RWPE2 (cell line): ENCODE measurements at regions not wholly inside any gene's neighbourhood (a gene's known extent, or its start where the extent isn't known, plus 50 kb on each side); places are given as distances from the start of the nearest gene placed in this dataset.

Experiments used
- ATAC-seq: fragments of 200-7000 bp; cut with Tn5 transposase; 3 replicates; pipeline ENCODE4 v1.9.1; 2021; ENCODE audit warnings: low read depth
- DNase-seq: peaks from one replicate; pipeline ENCODE4 v3.0.0-alpha.2; 2020; ENCODE audit warnings: low spot score
- H3K27ac ChIP-seq: fragments of 450-650 bp; 2 replicates; pipeline ENCODE4 v1.5.1; 2017; ENCODE audit warnings: mild to moderate bottlenecking; ENCODE audit not compliant: poor library complexity, severe bottlenecking
- H3K27me3 ChIP-seq: fragments of 250-450 bp; sonication (Bioruptor Pico); 2 replicates; pipeline ENCODE4 v1.5.1; 2021; ENCODE audit warnings: mild to moderate bottlenecking, moderate library complexity; ENCODE audit not compliant: insufficient read depth, poor library complexity, severe bottlenecking
- H3K36me3 ChIP-seq: fragments of 250-450 bp; sonication (Bioruptor Pico); 2 replicates; pipeline ENCODE4 v1.5.1; 2020; ENCODE audit warnings: low read depth, mild to moderate bottlenecking, moderate library complexity
- H3K4me1 ChIP-seq: fragments of 250-450 bp; sonication (Bioruptor Pico); 2 replicates; pipeline ENCODE4 v1.5.1; 2021; ENCODE audit warnings: mild to moderate bottlenecking, moderate library complexity; ENCODE audit not compliant: insufficient read depth, poor library complexity, severe bottlenecking
- H3K4me3 ChIP-seq: fragments of 250-450 bp; sonication (Bioruptor Pico); 2 replicates; pipeline ENCODE4 v1.5.1; 2021; ENCODE audit warnings: mild to moderate bottlenecking, moderate library complexity; ENCODE audit not compliant: severe bottlenecking
- H3K9me3 ChIP-seq: fragments of 250-450 bp; sonication (Bioruptor Pico); 2 replicates; pipeline ENCODE4 v1.5.1; 2021; ENCODE audit warnings: mild to moderate bottlenecking, moderate library complexity; ENCODE audit not compliant: severe bottlenecking
- TF ChIP-seq, protein P1 (sequence below): fragments of 450-650 bp; IDR thresholded peaks from one replicate; pipeline ENCODE4 v1.5.1; 2017; ENCODE audit warnings: mild to moderate bottlenecking, moderate library complexity; ENCODE audit not compliant: poor library complexity, severe bottlenecking

- Histone ChIP-seq H3K4me1 (no peaks in the 10 kb centered on the region), H3K27me3 (no peaks in the 10 kb centered on the region), H3K4me3 (no peak overlapping the region), H3K9me3 (no peaks in the 10 kb centered on the region), H3K36me3 (no peaks in the 10 kb centered on the region), H3K27ac (no peak overlapping the region)
- ATAC-seq = no peak
- TF ChIP-seq, protein P1, sequence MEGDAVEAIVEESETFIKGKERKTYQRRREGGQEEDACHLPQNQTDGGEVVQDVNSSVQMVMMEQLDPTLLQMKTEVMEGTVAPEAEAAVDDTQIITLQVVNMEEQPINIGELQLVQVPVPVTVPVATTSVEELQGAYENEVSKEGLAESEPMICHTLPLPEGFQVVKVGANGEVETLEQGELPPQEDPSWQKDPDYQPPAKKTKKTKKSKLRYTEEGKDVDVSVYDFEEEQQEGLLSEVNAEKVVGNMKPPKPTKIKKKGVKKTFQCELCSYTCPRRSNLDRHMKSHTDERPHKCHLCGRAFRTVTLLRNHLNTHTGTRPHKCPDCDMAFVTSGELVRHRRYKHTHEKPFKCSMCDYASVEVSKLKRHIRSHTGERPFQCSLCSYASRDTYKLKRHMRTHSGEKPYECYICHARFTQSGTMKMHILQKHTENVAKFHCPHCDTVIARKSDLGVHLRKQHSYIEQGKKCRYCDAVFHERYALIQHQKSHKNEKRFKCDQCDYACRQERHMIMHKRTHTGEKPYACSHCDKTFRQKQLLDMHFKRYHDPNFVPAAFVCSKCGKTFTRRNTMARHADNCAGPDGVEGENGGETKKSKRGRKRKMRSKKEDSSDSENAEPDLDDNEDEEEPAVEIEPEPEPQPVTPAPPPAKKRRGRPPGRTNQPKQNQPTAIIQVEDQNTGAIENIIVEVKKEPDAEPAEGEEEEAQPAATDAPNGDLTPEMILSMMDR = no peak
- no peak for DNase-seq
These were observed 130.0 kb upstream of the KCNMB2 start for GRCh38 chr3:178406206-178406605.

GRCh38 chr3:178415384-178415783 is 120.9 kb upstream of the KCNMB2 start:
- DNase-seq (no peak), ATAC-seq (no peak)
- Histone ChIP-seq H3K4me1 (peaks cover 7% of the 10 kb centered on the region), H3K27me3 (no peaks in the 10 kb centered on the region), H3K36me3 (no peaks in the 10 kb centered on the region), H3K27ac (no peak overlapping the region), H3K9me3 (no peaks in the 10 kb centered on the region), H3K4me3 (no peak overlapping the region)
- TF ChIP-seq, protein P1 = no peak

DNA sequence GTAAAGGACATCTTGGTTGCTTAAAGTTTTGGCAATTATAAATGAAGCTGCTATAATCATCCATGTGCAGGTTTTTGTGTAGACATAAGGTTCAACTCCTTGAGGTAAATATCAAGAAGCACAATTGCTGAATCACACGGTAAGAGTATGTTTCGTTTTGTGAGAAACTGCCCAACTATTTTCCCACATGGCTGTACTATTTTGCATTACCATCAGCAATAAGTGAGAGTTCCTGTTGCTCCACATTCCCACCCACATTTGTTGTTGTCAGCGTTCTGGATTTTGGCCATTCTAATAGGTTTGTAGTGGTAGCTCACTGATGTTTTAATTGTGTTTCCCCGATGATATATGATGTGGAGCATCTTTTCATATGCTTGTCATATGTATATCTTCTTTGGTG is 118.5 kb upstream of the KCNMB2 start:
- H3K27ac ChIP-seq = no peak overlapping the region
- no peaks in the 10 kb centered on the region for H3K27me3 ChIP-seq
- TF ChIP-seq, protein P1 = no peak
- no peak for DNase-seq
- H3K9me3 ChIP-seq = no peaks in the 10 kb centered on the region
- ATAC-seq = no peak
- H3K36me3 ChIP-seq = no peaks in the 10 kb centered on the region
- no peak overlapping the region for H3K4me3 ChIP-seq
- peaks cover 9% of the 10 kb centered on the region for H3K4me1 ChIP-seq

- H3K4me1 ChIP-seq = peaks cover 9% of the 10 kb centered on the region
- ATAC-seq (peak; percentile 83), DNase-seq (no peak)
- no peaks in the 10 kb centered on the region for H3K9me3 ChIP-seq
- no peak overlapping the region for H3K27ac ChIP-seq
- no peaks in the 10 kb centered on the region for H3K27me3 ChIP-seq
- H3K4me3 ChIP-seq = no peak overlapping the region
- TF ChIP-seq, protein P1 = no peak
- no peaks in the 10 kb centered on the region for H3K36me3 ChIP-seq
These were observed 117.2 kb upstream of the KCNMB2 start for GRCh38 chr3:178419071-178419470.

DNA sequence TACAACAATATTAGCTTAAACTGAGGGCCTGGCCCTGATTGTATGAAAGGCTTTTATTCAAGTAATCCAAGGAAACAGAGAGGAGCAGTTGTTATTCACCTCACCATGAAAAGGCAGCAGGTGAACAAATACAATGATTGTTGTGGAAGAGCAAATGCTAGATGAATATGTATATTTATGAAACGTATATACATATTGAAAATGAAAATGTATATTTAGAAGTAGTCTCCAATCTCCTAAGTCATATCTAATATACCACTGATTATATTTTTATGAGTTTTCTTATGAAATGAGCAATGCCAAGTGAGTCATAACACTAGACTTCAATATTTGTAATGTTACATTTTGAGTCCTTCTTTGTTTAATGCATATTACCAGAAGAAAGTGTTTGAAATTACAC is 116.2 kb upstream of the KCNMB2 start:
- ATAC-seq (peak; percentile 21; the same call in 1 of the 3 replicates), DNase-seq (no peak)
- no peak overlapping the region for H3K4me3 ChIP-seq
- no peaks in the 10 kb centered on the region for H3K27me3 ChIP-seq
- no peaks in the 10 kb centered on the region for H3K36me3 ChIP-seq
- H3K9me3 ChIP-seq = no peaks in the 10 kb centered on the region
- no peak overlapping the region for H3K27ac ChIP-seq
- peaks cover 9% of the 10 kb centered on the region for H3K4me1 ChIP-seq
- TF ChIP-seq, protein P1 = no peak
